Kidney (tissue), 13 donors: ENCODE measurements at regions not wholly inside any gene's neighbourhood (a gene's known extent, or its start where the extent isn't known, plus 50 kb on each side); places are given as distances from the start of the nearest gene placed in this dataset.
"Not testable (repeated sequence)": the region's sequence is repeated elsewhere in the genome, so short reads cannot be mapped to it uniquely, and the experiment has no call there.

ENCODE experiments used
- DNase-seq, 5 donors: peaks; one replicate each; pipeline ENCODE4 v3.0.0-alpha.2; 2013 to 2020
- FAIRE-seq: peaks from 2 replicates; lab custom pipeline; 2012; peaks lifted over from hg19 to GRCh38; lab: Jason Lieb, UNC
- H3K27ac ChIP-seq, 2 donors: one replicate each; pipeline ENCODE4 v1.7.0; 2013; ENCODE audit warnings: low read depth in 2 of 2, low read length in 2 of 2, inconsistent platforms in 1 of 2
- H3K27me3 ChIP-seq: one replicate; pipeline ENCODE4 v1.7.1; 2013; ENCODE audit warnings: low read length, inconsistent platforms; ENCODE audit not compliant: control insufficient read depth, insufficient read depth
- H3K36me3 ChIP-seq, 3 donors: one replicate each; pipeline versions ENCODE4 v1.7.0 to v1.7.1; 2013; ENCODE audit warnings: low read length in 3 of 3, control low read depth in 1 of 3, inconsistent platforms in 1 of 3; ENCODE audit not compliant: insufficient read depth in 3 of 3, control insufficient read depth in 2 of 3
- H3K4me1 ChIP-seq, 3 donors: one replicate each; pipeline versions ENCODE4 v1.7.0 to v1.7.1; 2013; ENCODE audit warnings: low read length in 3 of 3, inconsistent platforms in 1 of 3, low read depth in 1 of 3; ENCODE audit not compliant: control insufficient read depth in 2 of 3, insufficient read depth in 2 of 3
- H3K4me3 ChIP-seq, 3 donors: one replicate each; pipeline versions ENCODE4 v1.7.0 to v1.8.1; 2013; ENCODE audit warnings: low read length in 3 of 3, control low read depth in 1 of 3, inconsistent platforms in 1 of 3
- H3K9ac ChIP-seq, 3 donors: one replicate each; pipeline versions ENCODE4 v1.7.0 to v1.7.1; 2013; ENCODE audit warnings: low read length in 3 of 3, control low read depth in 1 of 3, inconsistent platforms in 1 of 3
- H3K9me3 ChIP-seq, 3 donors: one replicate each; pipeline versions ENCODE4 v1.7.0 to v1.7.1; 2013; ENCODE audit warnings: low read length in 3 of 3, control low read depth in 1 of 3, inconsistent platforms in 1 of 3; ENCODE audit not compliant: control insufficient read depth in 2 of 3, insufficient read depth in 1 of 3
- CTCF ChIP-seq: IDR thresholded peaks from 3 replicates; pipeline ENCODE4 v1.5.1; 2012; ENCODE audit warnings: mild to moderate bottlenecking, moderate library complexity, borderline replicate concordance; ENCODE audit not compliant: insufficient read depth; ENCODE audit errors: extremely low read depth
- intact Hi-C: fragments of 100-400 bp; cut with DNase I; formaldehyde crosslinking; loops from one replicate; pipeline ENCODE4 v1.11.1; 2022
- donor health status: control.
- donor health status: control.
- donor health status: control.
- donor health status: control.
- donor health status: control.
- donor health status: DM: yes; HTN: yes; CAD: no.
- donor health status: Normal renal cell carcinoma (clear cell type).

- DNase-seq, result no peak
- no peak for FAIRE-seq
- TF ChIP-seq CTCF, result no peak
- Histone ChIP-seq H3K4me1 (no peaks in the 10 kb centered on the region), H3K27me3 (no peaks in the 10 kb centered on the region), H3K9me3 (no peaks in the 10 kb centered on the region), H3K9ac (no peak overlapping the region), H3K36me3 (no peaks in the 10 kb centered on the region), H3K4me3 (no peak overlapping the region), H3K27ac (no peak overlapping the region)
- intact Hi-C loops, result no loop called here
These were observed 101.5 kb upstream of the NEDD4L start for GRCh38 chr18:57942493-57942892.

GRCh38 chr18:57941841-57942489, 102.1 kb upstream of the NEDD4L start:
- H3K9ac ChIP-seq, result no peak overlapping the region
- no peaks in the 10 kb centered on the region for H3K4me1 ChIP-seq
- H3K27me3 ChIP-seq, result no peaks in the 10 kb centered on the region
- no peak for TF ChIP-seq CTCF
- H3K36me3 ChIP-seq, result no peaks in the 10 kb centered on the region
- FAIRE-seq (no peak), DNase-seq (no peak)
- no peak overlapping the region for H3K4me3 ChIP-seq
- no peaks in the 10 kb centered on the region for H3K9me3 ChIP-seq
- no peak overlapping the region for H3K27ac ChIP-seq
- intact Hi-C loops, result no loop called here

- FAIRE-seq (no peak), DNase-seq (no peak)
- intact Hi-C loops, result no loop called here
- Histone ChIP-seq H3K9me3 (no peaks in the 10 kb centered on the region), H3K27ac (no peak overlapping the region), H3K4me1 (no peaks in the 10 kb centered on the region), H3K27me3 (no peaks in the 10 kb centered on the region), H3K4me3 (no peak overlapping the region), H3K36me3 (no peaks in the 10 kb centered on the region), H3K9ac (no peak overlapping the region)
- TF ChIP-seq CTCF, result no peak
These were observed 103.8 kb upstream of the NEDD4L start for GRCh38 chr18:57940166-57940660.

- H3K27me3 ChIP-seq, H3K4me3 ChIP-seq, DNase-seq, H3K36me3 ChIP-seq, FAIRE-seq, H3K27ac ChIP-seq, H3K4me1 ChIP-seq, H3K9me3 ChIP-seq, intact Hi-C loops, H3K9ac ChIP-seq: not testable (repeated sequence)
These were observed 109.7 kb upstream of the NEDD4L start for GRCh38 chr18:57934375-57934774.
